Left forelimb (tissue), 1 donor: ENCODE measurements at regions not wholly inside any gene's neighbourhood (a gene's known extent, or its start where the extent isn't known, plus 50 kb on each side); places are given as distances from the start of the nearest gene placed in this dataset.
"Not testable (repeated sequence)": the region's sequence is repeated elsewhere in the genome, so short reads cannot be mapped to it uniquely, and the experiment has no call there.

Experiments
- DNase-seq: peaks from one replicate; pipeline ENCODE4 v3.0.0-alpha.2; 2018; ENCODE audit warnings: low spot score

DNA sequence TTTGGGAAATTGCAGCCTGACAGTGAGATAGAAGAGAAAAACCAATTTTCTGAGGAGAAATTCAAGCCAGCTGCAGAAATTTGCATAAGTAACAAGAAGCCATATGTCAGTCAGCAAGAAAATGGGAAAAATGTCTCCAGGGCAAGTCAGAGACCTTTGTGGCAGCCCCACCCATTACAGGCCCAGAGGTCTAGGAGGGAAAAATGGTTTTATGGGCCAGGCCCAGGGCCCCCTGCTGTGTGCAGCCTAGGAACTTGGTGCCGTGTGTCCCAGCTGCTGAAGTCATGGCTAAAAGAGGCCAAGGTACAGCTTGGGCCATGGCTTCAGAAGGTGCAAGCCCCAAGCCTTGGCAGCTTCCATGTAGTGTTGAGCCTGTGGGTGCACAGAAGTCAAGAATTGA lies 296.1 kb downstream of the TTC6 start:
- not testable (repeated sequence) for DNase-seq

DNA sequence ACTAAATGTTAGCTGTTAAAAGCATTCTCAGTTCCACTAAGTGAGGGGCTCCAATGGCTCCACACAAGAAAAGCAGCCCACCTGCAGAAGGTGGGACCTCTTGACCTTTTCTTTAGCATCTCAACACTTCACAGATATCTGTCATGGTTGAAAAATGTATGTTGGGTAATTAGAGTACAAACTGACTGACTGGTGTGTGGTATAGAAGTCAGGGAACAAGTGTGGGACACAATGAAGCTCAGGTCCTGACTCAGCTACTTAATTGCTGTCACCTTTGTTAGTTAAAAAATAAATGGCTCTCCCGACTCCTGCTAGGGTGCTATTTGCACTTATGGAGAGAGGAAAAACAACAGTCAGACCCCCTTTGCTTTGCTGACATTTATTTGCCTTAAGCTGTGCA lies 299.0 kb downstream of the TTC6 start:
- no peak for DNase-seq

DNA sequence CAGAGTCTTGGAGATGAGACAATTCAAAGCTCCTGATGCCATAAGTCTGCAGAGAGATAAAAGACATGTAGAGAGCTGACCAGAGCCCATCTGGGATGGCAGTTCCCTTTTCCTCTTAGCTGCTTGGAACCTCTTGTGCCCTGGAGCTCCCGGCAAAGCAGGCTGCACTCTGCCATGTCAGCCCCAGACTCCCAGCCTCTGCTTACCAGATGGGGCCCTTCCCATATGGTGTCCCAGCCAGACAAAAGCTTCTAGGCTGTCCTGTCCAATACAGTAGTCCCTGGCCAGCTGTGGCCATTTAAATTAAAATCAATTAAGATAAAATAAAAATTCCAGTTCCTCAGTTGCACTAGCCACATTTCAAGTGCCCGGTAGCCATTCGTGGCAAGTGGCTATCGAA lies 303.9 kb downstream of the TTC6 start:
- no peak for DNase-seq

DNA sequence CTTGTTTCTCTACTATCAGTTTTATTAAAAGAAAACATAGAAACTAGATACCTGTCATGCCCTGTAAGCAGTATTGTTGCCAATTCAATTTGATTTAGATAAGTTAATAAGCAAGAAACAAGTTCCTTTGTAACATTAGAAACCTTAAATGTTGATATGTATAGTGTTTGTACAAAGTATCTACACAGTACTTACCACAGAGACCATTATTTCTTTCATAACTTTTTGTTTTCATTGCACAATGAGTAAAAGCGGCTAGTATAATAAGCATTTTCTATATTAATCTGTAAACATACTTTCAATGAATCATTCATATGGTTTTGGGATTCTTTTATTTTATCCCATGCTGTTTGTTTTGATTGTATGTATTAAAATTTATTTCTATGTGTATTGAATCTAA lies 305.1 kb downstream of the TTC6 start:
- DNase-seq: no peak

DNA sequence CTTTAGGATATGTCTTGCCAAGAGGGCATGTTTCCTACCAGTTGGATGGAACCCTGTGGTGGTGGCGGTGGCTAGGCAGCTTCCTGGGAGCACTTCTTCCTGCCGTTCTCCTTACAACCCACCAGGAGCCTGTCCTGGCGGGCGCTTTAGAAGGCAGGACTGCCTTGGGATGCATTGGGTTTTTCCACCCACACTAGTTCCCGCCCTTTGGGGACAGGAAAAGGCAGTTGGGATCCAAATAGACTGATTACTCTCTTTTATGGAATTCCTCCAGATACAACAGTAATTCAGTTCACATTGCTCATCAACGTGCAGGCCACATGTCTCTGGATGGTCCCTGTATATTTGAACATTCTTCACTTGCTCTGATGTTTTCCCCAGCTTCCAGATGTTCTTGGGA lies 305.7 kb upstream of the SSTR1 start:
- no peak for DNase-seq

DNA sequence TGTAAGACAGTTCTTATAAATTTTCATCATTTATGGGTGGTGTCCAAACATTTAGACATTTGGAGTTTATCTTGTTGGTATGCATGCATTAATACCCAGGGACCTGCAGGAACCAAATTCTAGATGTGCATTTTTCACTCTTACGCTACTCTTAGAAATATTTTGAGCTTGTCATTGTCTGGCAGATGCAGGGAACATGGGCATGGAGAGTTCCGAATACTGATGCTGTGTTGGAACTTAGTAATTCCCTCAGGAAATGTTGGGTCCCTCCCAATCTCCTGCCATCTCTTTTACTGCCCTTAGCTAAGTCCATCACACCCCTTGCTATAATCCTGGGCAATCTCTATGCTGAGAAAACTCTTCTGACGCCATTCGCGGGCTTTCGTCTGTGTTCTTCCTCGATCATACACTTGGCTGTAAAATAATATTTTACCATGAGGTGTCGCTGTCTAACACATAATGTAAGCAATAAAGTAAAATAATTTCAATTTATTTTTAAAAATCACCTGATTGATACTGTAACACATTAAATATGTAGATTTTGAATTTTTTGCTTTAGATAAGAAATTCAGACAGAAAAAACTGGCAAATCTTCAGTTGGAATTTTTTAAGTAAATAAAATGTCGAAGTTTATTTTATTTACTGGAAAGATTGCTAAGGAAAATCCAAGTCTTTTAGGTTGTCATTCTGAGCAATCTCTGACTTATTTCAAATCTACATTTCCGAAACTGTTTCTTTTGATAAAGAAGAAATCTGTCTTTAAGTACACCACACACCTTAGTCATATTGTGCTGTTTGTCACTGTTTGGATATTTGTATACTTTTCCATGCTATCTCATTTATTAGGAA lies 304.1 kb upstream of the SSTR1 start:
- no peak for DNase-seq

DNA sequence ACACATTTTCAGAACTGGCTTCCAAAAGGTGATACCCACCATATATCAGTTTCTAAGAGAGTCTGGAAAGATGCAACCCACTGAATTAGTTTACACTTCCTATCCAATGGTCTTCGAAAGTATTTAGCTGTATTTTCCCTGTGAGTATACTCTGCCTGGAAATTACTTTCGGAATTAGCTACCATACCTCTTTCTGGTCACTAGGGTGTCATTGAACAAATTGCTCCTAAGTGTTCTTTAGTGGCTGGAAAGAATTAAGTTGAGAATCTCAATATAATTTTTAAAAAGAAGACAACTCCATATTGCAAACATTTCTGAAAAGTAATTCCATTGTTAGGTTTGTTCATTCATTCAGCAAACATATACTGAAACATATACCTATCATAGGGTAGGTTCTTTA lies 283.1 kb upstream of the SSTR1 start:
- no peak for DNase-seq

DNA sequence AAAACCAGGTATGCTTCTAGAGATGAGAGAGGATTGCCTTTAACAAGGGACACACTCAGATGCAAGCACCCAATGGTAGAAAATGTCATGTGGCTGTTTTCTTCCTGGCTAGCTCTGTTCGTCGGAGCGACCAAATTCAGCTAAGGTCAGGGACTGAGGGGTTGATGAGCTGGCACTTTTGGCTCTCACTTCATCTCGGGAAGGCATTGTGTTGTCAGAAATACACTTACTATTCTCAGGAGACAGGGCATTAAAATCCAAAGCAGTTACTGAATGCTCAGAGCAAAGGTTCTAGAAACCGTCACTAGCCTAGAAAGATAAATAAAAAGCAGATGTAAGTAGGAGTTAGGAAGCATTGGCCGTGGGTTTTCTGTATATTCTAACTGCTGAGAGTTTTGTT lies 275.7 kb upstream of the SSTR1 start:
- DNase-seq: no peak

DNA sequence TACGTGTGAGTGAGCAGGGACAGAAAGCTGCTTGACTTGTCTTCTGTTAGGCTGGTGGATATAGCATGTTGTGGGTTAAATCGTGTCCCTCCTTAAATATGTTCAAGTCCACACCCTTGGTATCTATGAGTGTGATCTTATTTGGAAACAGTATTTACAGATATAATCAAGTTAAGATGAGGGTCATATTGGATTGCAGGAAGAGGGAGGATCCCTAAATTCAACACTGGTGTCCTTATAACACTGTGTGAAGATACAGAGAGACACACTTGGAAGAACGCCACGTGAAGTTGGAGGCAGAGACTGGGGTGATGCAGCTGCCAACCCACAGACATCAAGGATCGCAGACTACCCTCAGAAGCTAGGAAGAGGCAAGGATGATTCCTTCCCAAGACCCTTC lies 275.2 kb upstream of the SSTR1 start:
- DNase-seq: no peak

DNA sequence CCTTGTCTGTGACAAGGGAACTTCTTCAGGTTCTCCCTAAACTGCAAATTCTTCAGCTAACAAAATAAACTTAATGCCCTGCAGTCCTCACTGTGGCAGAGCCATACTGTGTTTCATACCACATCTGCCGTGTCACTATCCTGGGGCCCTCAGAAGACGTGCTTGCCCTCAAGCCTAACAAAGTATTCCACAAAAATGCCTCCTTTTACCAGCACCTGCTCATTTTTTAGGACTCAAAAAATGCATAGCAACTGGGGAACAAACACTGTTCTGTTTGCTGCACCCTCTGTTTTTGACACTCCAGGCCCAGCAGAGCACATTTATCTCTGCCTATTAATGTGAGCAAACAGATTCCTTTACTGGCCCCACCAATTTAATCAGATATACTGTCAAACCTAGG lies 270.7 kb upstream of the SSTR1 start:
- DNase-seq: no peak

DNA sequence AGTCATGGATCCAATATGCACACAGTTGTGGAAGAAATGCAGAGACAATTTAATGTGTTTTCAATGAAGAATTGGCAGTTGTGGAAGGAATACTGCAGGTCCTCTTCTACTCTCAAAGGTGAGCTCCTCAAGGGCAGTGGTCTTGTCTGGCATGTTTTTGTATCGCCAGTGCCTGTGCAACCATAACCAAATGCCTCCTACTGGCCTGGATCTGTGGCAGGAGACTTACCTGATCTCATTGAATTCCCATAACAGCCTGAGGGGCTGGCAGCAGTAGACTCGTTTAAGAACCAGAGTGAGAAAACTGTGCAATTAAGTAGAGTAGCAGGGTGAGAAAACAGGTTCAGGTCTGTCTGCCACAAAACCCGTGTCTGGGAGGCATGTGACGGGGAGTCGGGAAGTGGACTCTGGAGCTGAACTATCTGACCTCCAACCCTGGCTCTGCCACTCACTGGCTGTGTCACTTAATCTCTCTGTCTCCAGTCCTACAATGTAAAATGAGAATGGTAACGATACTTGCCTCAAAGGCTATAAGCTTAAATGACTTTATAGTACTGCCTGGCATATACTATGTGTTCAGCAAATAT lies 268.2 kb upstream of the SSTR1 start:
- DNase-seq: no peak

DNA sequence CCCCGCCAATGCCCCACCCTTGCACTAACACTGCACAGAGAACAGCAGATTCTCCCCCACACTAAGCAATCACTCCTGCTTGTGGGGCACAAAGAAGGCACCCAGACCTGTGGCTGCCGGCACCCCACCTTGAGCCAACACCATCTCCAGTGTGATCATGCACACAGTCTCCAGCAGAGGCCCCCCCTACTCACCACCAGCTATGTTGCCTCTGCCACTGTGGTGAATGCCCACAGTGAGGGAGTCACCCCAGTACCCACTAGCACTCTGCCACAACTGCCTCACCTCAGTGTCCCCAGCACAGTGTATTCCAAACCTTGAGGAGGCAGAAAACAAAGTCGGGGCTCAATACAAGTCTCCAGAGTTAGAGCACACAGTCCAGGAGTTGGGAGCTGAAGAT lies 261.7 kb upstream of the SSTR1 start:
- no peak for DNase-seq

DNA sequence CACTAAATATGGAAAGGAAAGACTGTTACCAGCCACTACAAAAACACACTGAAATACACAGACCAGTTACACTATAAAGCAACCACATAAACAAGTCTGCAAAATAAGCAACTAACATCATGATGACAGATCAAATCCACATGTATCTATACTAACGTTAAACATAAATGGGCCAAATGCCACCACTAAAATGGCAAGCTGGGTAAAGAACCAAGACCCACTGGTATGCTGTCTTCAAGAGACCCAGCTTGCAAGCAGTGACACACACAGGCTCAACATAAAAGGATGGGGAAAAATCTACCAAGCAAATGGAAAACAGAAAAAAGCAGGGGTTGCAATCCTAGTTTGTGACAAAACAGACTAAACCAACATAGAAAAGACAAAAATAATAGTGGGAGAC lies 260.9 kb upstream of the SSTR1 start:
- DNase-seq: no peak

DNA sequence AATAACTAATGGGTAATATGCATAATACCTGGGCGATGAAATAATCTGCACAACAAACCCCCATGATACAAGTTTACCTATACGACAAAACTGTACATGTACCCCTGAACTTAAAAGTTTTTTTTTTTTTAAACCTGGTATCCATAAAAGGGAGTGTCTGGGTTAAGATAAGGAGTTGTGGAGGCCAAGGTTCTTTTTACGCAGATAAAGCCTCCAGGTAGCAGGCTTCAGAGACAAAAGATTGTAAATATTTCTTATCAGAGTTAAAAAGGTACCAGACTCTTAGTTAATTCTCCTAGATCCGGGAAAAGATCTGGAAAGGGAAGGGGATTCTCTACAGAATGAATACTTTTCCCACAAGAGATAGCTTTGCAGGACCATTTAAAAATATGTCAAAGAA lies 259.4 kb upstream of the SSTR1 start:
- DNase-seq: no peak

DNA sequence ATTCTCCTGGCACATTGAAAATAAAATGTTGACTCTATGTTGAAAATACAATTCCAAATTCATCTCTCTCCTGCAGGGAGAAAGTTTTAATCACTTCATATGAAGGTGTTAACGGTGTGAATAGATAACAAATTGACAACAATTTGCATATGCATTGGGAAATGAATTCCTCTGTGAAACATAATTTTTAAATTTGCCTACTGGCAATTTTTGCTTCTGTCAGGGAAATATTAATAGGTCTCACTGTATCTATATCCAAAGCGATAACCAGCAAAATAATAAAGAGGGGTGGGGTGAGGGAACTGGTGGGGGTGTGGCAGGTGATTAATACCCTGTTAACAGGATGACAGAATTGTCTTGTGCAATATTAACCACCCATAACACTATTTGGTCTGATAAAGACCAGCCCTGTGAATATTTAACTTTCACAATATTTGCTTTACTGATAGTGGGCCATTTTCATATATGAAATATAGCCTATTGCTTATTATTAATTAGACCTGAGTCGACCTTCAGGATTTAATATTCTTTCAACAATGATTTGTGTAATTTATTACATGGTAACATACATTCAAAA lies 239.0 kb upstream of the SSTR1 start:
- DNase-seq: no peak

DNA sequence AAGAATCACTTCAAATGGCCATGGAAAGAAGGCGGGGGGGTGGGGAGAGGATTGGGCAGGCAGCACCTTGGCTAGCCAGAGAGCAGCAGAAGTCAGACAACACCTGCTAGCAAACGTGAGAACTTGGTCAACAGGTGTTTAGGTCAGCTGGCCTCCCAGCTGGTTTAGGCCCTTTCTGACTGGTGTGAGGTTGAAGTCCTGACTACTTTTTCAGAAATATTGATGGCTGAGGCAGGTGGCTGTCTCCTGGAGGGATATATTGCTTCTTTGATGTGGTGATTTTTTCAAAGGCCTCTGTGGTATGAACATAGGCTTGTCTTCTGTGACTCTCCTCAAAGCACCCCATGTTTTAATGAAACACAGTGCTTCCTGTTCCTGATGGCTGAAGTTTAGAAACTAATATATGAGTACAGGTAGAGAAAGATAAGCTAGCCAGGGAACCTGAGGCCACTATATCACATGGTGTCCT lies 238.2 kb upstream of the SSTR1 start:
- no peak for DNase-seq

DNA sequence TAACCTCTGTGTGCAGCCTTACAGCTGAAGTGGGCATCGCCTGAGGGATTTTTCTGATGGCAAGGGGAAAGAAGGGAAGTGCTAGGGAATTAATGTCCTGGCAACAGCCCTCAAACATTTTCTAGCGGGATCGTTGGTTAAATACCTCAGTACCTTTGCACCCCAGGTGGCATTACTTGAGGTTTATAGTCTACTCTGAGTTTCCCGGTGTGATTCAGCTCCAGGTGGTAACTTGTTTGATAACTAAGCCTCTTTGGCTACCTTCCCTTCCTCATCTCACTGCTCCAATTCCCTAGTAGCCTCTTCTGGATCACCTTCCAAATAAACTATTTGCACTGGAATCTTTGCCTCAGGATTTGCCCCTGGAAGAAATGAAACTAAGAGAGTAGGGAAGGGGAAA lies 237.0 kb upstream of the SSTR1 start:
- DNase-seq: no peak

DNA sequence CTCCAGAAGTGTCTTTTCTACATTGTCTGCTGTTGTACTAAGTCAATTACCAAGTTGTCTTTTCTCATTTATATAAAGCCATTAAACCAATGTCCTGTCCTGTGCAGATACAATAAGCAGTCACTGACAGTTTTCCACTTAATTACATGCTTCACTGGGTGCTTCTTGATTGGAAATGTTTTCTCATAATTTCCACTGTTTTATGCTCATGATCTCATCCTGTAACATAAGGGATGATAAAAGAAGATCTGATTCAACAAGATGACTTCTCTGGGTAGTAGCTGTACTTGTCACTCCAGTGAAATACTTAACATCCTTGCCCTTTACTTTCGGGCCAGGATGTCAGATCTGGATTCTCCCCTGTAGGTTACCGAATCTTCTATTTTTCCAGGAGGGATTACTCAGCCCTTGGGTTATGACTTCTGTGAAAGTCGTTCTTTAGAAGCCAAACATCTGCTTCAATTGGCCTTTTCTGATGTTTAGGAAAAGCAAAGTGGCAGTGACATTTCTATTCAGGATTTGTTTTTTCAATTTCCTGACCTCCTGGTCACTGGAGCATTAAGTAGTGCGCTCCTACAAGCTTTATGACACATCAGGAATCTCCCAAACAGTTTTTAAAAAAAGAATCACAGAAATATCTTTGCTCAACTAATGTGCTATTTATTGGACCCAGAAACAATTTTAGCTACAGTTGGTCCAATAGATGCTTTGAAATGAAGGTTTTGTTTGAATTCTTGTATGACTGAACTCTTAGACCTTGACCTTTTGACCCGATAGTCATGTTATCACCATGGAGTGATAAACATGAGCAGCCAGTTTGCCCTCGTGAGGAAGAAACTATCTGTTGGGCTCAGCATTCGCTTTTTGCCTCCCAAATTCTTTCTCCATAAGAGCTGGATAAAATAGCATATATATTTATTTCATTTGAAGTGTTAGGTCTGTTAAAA lies 234.5 kb upstream of the SSTR1 start:
- no peak for DNase-seq

DNA sequence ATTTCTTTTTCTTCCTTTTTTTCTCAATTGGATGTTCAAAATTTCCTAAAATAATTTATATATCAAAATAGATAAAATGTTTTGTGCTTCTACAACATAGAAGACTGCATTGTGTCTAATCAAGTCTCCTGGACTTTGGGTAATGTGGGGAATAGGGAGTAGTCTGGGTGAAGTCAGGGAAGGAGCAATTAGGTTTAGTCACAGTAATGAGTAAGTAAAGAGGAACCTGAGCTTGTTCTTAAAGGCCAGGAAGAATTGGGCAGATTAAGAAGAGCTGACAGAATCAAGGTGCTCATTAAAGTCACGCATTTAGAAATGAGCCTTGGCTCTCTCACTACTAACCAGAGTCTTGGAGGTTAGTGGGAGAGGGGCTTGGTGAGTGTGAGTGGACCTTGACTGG lies 233.3 kb upstream of the SSTR1 start:
- DNase-seq: no peak

DNA sequence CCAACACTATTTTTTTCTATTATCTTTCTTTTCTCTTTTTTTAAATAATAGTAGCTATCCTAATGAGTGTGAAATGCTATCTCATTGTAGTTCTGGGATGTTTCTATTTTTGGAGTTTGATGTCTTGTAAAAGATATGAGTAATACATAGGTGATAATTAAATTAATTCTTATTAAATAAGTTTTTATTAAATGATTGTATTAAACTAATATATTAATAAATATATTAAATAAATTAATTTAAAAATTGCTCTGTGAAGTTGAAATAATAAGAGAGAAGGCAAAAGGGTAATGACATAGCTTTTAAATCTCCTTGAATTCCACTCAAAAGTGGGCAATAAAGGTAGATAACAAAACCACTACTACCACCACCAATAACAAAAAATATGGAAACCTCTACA lies 230.2 kb upstream of the SSTR1 start:
- DNase-seq: no peak

DNA sequence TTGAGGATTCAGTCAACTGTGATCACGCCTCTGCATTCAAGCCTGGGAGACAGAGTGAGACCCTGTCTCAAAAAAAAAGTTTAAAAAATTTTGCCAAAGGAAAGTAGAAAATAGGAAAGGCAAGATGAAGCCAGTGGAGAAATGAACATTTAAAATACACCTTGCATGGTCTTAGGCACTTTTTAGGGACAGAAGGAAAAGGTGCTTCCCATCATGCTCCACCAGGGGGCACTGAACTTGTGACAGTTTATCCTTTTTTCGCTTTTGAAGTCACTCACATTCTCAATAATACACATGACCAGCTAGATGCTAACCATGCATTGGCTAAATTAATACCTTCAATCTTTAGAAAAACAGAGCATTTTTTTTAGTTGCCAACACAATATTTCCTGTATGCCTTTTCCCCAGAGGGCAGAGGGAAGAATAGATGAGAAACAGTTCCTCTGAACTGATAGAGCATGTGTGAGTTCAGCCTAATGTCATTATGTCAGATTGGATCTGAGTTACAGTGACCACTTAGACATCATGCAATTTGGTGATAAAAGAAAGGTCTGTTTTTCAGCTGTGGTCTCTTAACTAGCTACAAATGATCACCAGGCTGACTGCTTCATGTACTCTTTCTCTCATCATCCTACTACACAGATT lies 221.8 kb upstream of the SSTR1 start:
- no peak for DNase-seq

DNA sequence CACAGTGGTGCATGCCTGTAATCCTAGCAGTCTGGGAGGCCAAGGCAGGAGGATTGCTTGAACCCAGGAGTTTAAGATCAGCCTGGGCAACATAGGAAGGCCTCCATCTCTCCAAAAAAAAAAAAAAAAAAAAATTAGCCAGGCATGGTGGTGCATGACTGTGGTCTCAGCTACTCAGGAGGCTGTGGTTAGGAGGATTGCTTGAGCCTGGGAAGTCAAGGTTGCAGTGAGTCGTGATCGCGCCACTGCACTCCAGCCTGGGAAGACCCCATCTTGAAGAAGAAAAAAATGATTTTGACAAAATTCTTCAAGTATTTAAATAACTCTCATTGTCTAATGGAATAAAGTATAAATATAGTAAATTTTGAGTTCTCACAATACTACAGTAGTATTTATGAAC lies 219.2 kb upstream of the SSTR1 start:
- no peak for DNase-seq
